WTC11 (cell line): ENCODE measurements at regions not wholly inside any gene's neighbourhood (a gene's known extent, or its start where the extent isn't known, plus 50 kb on each side); places are given as distances from the start of the nearest gene placed in this dataset.
"Not testable (repeated sequence)": the region's sequence is repeated elsewhere in the genome, so short reads cannot be mapped to it uniquely, and the experiment has no call there.

Experiments
- ATAC-seq: fragments of 200-7000 bp; cut with Tn5 transposase; 2 replicates; pipeline ENCODE4 v1.10.0; 2021; ENCODE audit warnings: mild to moderate bottlenecking, moderate library complexity
- CTCF ChIA-PET: fragments of 300-600 bp; sonication (Branson Sonifier 250); formaldehyde crosslinking; loops from one replicate; lab custom pipeline; 2021; ENCODE audit warnings: antibody characterized with exemption; lab: Charles Lee
- POLR2A ChIA-PET: fragments of 350-600 bp; sonication (Branson Sonifier 250); formaldehyde crosslinking; loops from one replicate; lab custom pipeline; 2021; ENCODE audit warnings: antibody characterized with exemption; lab: Charles Lee
- DNase-seq: peaks from one replicate; pipeline ENCODE4 v3.0.0; 2021; ENCODE audit warnings: low spot score
- H3K27ac Mint-ChIP-seq: 2 replicates; pipeline ENCODE4 v1.8.0; 2021; ENCODE audit warnings: mixed read lengths
- H3K27me3 Mint-ChIP-seq: 2 replicates; pipeline ENCODE4 v1.8.0; 2021; ENCODE audit warnings: low read depth, mild to moderate bottlenecking, moderate library complexity, mixed read lengths
- H3K36me3 Mint-ChIP-seq: 2 replicates; pipeline ENCODE4 v1.8.0; 2021; ENCODE audit warnings: mixed read lengths
- H3K4me1 Mint-ChIP-seq: 2 replicates; pipeline ENCODE4 v1.8.0; 2022; ENCODE audit warnings: mixed read lengths
- H3K4me3 Mint-ChIP-seq: 2 replicates; pipeline ENCODE4 v1.8.0; 2021; ENCODE audit warnings: mild to moderate bottlenecking, moderate library complexity, mixed read lengths
- H3K9me3 Mint-ChIP-seq: 2 replicates; pipeline ENCODE4 v1.8.0; 2021; ENCODE audit warnings: mixed read lengths
- CBFB ChIP-seq: sonication (generic); formaldehyde crosslinking; IDR thresholded peaks from 2 replicates; pipeline ENCODE4 v1.8.1; 2022; ENCODE audit warnings: mild to moderate bottlenecking, low read depth, missing genetic modification reagents
- CREB1 ChIP-seq: sonication (generic); formaldehyde crosslinking; IDR thresholded peaks from 2 replicates; pipeline ENCODE4 v1.8.0; 2023; ENCODE audit warnings: mild to moderate bottlenecking, missing genetic modification reagents
- E2F5 ChIP-seq: sonication (generic); formaldehyde crosslinking; IDR thresholded peaks from 2 replicates; pipeline ENCODE4 v1.8.1; 2022; ENCODE audit warnings: mild to moderate bottlenecking, moderate library complexity, missing genetic modification reagents
- IRF2 ChIP-seq: sonication (generic); formaldehyde crosslinking; IDR thresholded peaks from 2 replicates; pipeline ENCODE4 v1.8.0; 2022; ENCODE audit warnings: low read depth, missing genetic modification reagents, borderline replicate concordance
- NFATC4 ChIP-seq: fragments of 250-450 bp; sonication (Bioruptor Pico); IDR thresholded peaks from 2 replicates; pipeline ENCODE4 v1.9.0; 2021; ENCODE audit warnings: mild to moderate bottlenecking
- PRDM15 ChIP-seq: sonication (generic); formaldehyde crosslinking; IDR thresholded peaks from 2 replicates; pipeline ENCODE4 v1.8.0; 2022; ENCODE audit warnings: missing genetic modification reagents
- USF2 ChIP-seq: sonication (generic); formaldehyde crosslinking; IDR thresholded peaks from 2 replicates; pipeline ENCODE4 v1.8.1; 2023; ENCODE audit warnings: mild to moderate bottlenecking, missing genetic modification reagents, moderate library complexity
- ZNF138 ChIP-seq: sonication (generic); formaldehyde crosslinking; conservative IDR thresholded peaks from 2 replicates; pipeline ENCODE4 v1.8.1; 2022; ENCODE audit warnings: mild to moderate bottlenecking, moderate library complexity, missing genetic modification reagents
- ZNF219 ChIP-seq: sonication (generic); formaldehyde crosslinking; IDR thresholded peaks from 2 replicates; pipeline ENCODE4 v1.8.0; 2023; ENCODE audit warnings: missing genetic modification reagents, mild to moderate bottlenecking, borderline replicate concordance
- TF ChIP-seq, protein P1 (sequence below): sonication (generic); formaldehyde crosslinking; IDR thresholded peaks from 2 replicates; pipeline ENCODE4 v1.8.1; 2022; ENCODE audit warnings: missing genetic modification reagents, borderline replicate concordance
- TF ChIP-seq, protein P2 (sequence below): sonication (generic); formaldehyde crosslinking; IDR thresholded peaks from 2 replicates; pipeline ENCODE4 v1.8.0; 2023; ENCODE audit warnings: missing genetic modification reagents, mild to moderate bottlenecking, borderline replicate concordance
- TF ChIP-seq, protein P3 (sequence below): sonication (generic); formaldehyde crosslinking; IDR thresholded peaks from 2 replicates; pipeline ENCODE4 v1.8.0; 2023; ENCODE audit warnings: missing genetic modification reagents

- TF ChIP-seq, protein P1, sequence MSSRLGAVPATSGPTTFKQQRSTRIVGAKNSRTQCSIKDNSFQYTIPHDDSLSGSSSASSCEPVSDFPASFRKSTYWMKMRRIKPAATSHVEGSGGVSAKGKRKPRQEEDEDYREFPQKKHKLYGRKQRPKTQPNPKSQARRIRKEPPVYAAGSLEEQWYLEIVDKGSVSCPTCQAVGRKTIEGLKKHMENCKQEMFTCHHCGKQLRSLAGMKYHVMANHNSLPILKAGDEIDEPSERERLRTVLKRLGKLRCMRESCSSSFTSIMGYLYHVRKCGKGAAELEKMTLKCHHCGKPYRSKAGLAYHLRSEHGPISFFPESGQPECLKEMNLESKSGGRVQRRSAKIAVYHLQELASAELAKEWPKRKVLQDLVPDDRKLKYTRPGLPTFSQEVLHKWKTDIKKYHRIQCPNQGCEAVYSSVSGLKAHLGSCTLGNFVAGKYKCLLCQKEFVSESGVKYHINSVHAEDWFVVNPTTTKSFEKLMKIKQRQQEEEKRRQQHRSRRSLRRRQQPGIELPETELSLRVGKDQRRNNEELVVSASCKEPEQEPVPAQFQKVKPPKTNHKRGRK (CRISPR knock-in tag), result no peak
- TF ChIP-seq IRF2 (CRISPR knock-in tag) (no peak), USF2 (no peak), CBFB (CRISPR knock-in tag) (no peak), ZNF219 (CRISPR knock-in tag) (no peak), E2F5 (CRISPR knock-in tag) (no peak), ZNF138 (CRISPR knock-in tag) (no peak), CREB1 (CRISPR knock-in tag) (no peak), NFATC4 (CRISPR knock-in tag) (no peak)
- TF ChIP-seq, protein P2, sequence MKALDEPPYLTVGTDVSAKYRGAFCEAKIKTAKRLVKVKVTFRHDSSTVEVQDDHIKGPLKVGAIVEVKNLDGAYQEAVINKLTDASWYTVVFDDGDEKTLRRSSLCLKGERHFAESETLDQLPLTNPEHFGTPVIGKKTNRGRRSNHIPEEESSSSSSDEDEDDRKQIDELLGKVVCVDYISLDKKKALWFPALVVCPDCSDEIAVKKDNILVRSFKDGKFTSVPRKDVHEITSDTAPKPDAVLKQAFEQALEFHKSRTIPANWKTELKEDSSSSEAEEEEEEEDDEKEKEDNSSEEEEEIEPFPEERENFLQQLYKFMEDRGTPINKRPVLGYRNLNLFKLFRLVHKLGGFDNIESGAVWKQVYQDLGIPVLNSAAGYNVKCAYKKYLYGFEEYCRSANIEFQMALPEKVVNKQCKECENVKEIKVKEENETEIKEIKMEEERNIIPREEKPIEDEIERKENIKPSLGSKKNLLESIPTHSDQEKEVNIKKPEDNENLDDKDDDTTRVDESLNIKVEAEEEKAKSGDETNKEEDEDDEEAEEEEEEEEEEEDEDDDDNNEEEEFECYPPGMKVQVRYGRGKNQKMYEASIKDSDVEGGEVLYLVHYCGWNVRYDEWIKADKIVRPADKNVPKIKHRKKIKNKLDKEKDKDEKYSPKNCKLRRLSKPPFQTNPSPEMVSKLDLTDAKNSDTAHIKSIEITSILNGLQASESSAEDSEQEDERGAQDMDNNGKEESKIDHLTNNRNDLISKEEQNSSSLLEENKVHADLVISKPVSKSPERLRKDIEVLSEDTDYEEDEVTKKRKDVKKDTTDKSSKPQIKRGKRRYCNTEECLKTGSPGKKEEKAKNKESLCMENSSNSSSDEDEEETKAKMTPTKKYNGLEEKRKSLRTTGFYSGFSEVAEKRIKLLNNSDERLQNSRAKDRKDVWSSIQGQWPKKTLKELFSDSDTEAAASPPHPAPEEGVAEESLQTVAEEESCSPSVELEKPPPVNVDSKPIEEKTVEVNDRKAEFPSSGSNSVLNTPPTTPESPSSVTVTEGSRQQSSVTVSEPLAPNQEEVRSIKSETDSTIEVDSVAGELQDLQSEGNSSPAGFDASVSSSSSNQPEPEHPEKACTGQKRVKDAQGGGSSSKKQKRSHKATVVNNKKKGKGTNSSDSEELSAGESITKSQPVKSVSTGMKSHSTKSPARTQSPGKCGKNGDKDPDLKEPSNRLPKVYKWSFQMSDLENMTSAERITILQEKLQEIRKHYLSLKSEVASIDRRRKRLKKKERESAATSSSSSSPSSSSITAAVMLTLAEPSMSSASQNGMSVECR (CRISPR knock-in tag), result no peak
- TF ChIP-seq, protein P3, sequence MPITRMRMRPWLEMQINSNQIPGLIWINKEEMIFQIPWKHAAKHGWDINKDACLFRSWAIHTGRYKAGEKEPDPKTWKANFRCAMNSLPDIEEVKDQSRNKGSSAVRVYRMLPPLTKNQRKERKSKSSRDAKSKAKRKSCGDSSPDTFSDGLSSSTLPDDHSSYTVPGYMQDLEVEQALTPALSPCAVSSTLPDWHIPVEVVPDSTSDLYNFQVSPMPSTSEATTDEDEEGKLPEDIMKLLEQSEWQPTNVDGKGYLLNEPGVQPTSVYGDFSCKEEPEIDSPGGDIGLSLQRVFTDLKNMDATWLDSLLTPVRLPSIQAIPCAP (CRISPR knock-in tag), result no peak
Measured at GRCh38 chr9:65430221-65430620, 145.2 kb upstream of the FOXD4L5 start (continued).

DNA sequence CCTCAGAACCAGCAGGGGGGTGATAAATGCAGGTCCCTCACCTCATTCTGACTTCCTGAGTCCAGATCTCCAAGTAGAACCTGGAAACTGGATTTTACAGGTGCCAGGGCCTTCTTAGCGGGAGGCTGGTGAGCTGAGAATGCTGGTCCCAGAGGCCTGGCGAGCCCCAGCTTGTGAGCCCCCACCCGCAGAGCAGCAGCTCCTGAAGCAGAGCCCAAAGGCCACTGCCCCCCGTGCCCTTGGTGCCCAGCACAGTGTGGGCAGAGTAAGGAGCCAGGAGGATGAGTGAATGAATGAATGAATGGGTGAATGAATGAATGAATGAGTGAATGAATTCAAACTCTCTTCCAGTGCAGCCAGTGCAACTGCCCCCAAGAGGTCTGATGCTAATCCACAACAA, 142.4 kb upstream of the FOXD4L5 start:
- H3K36me3 Mint-ChIP-seq, result peaks cover 57% of the 10 kb centered on the region
- H3K27ac Mint-ChIP-seq, DNase-seq, ATAC-seq, H3K4me1 Mint-ChIP-seq, POLR2A ChIA-PET, H3K4me3 Mint-ChIP-seq, CTCF ChIA-PET: not testable (repeated sequence)
- H3K9me3 Mint-ChIP-seq, result peaks cover 43% of the 10 kb centered on the region
- peaks cover 29% of the 10 kb centered on the region for H3K27me3 Mint-ChIP-seq

DNA sequence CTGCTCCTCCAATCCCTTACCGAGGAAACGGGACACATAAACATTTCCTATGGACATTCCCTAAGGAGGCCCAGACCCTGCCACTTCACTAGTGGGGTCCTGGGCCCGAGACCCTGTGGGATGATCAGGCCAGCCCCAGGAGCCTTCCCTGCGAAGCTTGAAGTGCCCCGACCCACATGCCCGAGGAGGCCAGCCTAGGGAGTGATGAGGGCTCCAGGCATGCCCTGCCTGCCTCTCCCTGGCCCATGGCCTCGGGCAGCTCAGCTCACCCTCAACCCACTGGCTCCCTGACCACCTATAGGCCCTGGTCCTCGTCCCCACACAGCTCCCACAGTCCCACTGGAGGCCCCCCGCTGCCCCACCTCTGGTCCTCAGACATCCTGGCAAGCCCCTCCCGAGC, 141.8 kb upstream of the FOXD4L5 start:
- peaks cover 43% of the 10 kb centered on the region for H3K9me3 Mint-ChIP-seq
- CTCF ChIA-PET, POLR2A ChIA-PET, H3K4me1 Mint-ChIP-seq, ATAC-seq, H3K4me3 Mint-ChIP-seq, DNase-seq, H3K27ac Mint-ChIP-seq: not testable (repeated sequence)
- H3K36me3 Mint-ChIP-seq, result peaks cover 56% of the 10 kb centered on the region
- H3K27me3 Mint-ChIP-seq, result peaks cover 23% of the 10 kb centered on the region

- Mint-ChIP-seq H3K4me1 (no peaks in the 10 kb centered on the region), H3K36me3 (peaks cover 58% of the 10 kb centered on the region), H3K9me3 (peaks cover 45% of the 10 kb centered on the region), H3K27me3 (peaks cover 20% of the 10 kb centered on the region), H3K4me3 (no peak overlapping the region), H3K27ac (no peak overlapping the region)
- DNase-seq (no peak), ATAC-seq (no peak)
- ChIA-PET POLR2A (no interaction called here), CTCF (no interaction called here)
- TF ChIP-seq PRDM15 (CRISPR knock-in tag), result no peak
Measured at GRCh38 chr9:65426231-65426630, 141.2 kb upstream of the FOXD4L5 start.

GRCh38 chr9:65425183-65425582, 140.2 kb upstream of the FOXD4L5 start:
- CTCF ChIA-PET, ATAC-seq, H3K4me1 Mint-ChIP-seq, DNase-seq, H3K27ac Mint-ChIP-seq, H3K4me3 Mint-ChIP-seq, POLR2A ChIA-PET: not testable (repeated sequence)
- H3K27me3 Mint-ChIP-seq, result peaks cover 20% of the 10 kb centered on the region
- H3K36me3 Mint-ChIP-seq, result peaks cover 56% of the 10 kb centered on the region
- H3K9me3 Mint-ChIP-seq, result peaks cover 48% of the 10 kb centered on the region
